ENCODE measurements at regions not wholly inside any gene's neighbourhood (a gene's known extent, or its start where the extent isn't known, plus 50 kb on each side); places are given as distances from the start of the nearest gene placed in this dataset.

- no peak for DNase-seq
Measured at GRCh38 chr4:178448372-178449035, 1006.3 kb upstream of the AGA start.

GRCh38 chr4:178450614-178451013, 1008.4 kb upstream of the AGA start:
- DNase-seq: no peak

GRCh38 chr4:178453057-178453456, 1010.8 kb upstream of the AGA start:
- no peak for DNase-seq

- no peak for DNase-seq
Measured at GRCh38 chr4:178457286-178457685, 1015.0 kb upstream of the AGA start.

GRCh38 chr4:178462710-178463109, 1020.5 kb upstream of the AGA start:
- DNase-seq: no peak

GRCh38 chr4:178463747-178464146, 1021.5 kb upstream of the AGA start:
- DNase-seq: no peak

- no peak for DNase-seq
Measured at GRCh38 chr4:178470996-178471784, 1029.0 kb upstream of the AGA start.

GRCh38 chr4:178471994-178472393, 1029.8 kb upstream of the AGA start:
- DNase-seq: no peak

GRCh38 chr4:178480105-178480504, 1037.9 kb upstream of the AGA start:
- no peak for DNase-seq

GRCh38 chr4:178480881-178481280, 1038.6 kb upstream of the AGA start:
- DNase-seq: no peak

GRCh38 chr4:178481564-178481963, 1039.3 kb upstream of the AGA start:
- DNase-seq: no peak

GRCh38 chr4:178523038-178523437, 1080.8 kb upstream of the AGA start:
- DNase-seq: no peak

GRCh38 chr4:178535939-178536579, 1093.8 kb upstream of the AGA start:
- DNase-seq: no peak

- DNase-seq: no peak
Measured at GRCh38 chr4:178553201-178553600, 1111.0 kb upstream of the AGA start.

GRCh38 chr4:178554352-178554751, 1112.1 kb upstream of the AGA start:
- DNase-seq: no peak

- DNase-seq: no peak
Measured at GRCh38 chr4:178556796-178557195, 1114.6 kb upstream of the AGA start.

- no peak for DNase-seq
Measured at GRCh38 chr4:178577933-178578332, 1135.7 kb upstream of the AGA start.

- no peak for DNase-seq
Measured at GRCh38 chr4:178595500-178596138, 1153.4 kb upstream of the AGA start.

GRCh38 chr4:178598672-178599071, 1156.4 kb upstream of the AGA start:
- no peak for DNase-seq

GRCh38 chr4:178599521-178599920, 1157.3 kb upstream of the AGA start:
- DNase-seq: no peak

- no peak for DNase-seq
Measured at GRCh38 chr4:178602833-178603232, 1160.6 kb upstream of the AGA start.

GRCh38 chr4:178611062-178611461, 1168.8 kb upstream of the AGA start:
- no peak for DNase-seq

- DNase-seq: no peak
Measured at GRCh38 chr4:178612733-178613132, 1170.5 kb upstream of the AGA start.

- DNase-seq: no peak
Measured at GRCh38 chr4:178632415-178632814, 1190.2 kb upstream of the AGA start.

Measured in right forelimb (tissue), 1 donor.